Stimulated activated CD4-positive, alpha-beta T cell treated with anti-CD3 and anti-CD28 coated beads, Interleukin-1b, Interleukin-23, amount 100 ng/mL, for 48 hours (primary cell): ENCODE measurements at regions not wholly inside any gene's neighbourhood (a gene's known extent, or its start where the extent isn't known, plus 50 kb on each side); places are given as distances from the start of the nearest gene placed in this dataset.
"Not testable (repeated sequence)": the region's sequence is repeated elsewhere in the genome, so short reads cannot be mapped to it uniquely, and the experiment has no call there.

Source experiments
- DNase-seq: peaks from one replicate; pipeline ENCODE4 v3.0.0-alpha.2; 2020

- no peak for DNase-seq
Observed at GRCh38 chr2:52423111-52423510, 1344.5 kb upstream of the CHAC2 start.

- DNase-seq, result no peak
Observed at GRCh38 chr2:52416340-52416739, 1351.3 kb upstream of the CHAC2 start.

- DNase-seq, result no peak
Observed at GRCh38 chr2:52414561-52415295, 1352.9 kb upstream of the CHAC2 start.

GRCh38 chr2:52409308-52410118 is 1358.1 kb upstream of the CHAC2 start:
- DNase-seq, result not testable (repeated sequence)

- no peak for DNase-seq
Observed at GRCh38 chr2:52405980-52406379, 1361.6 kb upstream of the CHAC2 start.

GRCh38 chr2:52404866-52405265 is 1362.7 kb upstream of the CHAC2 start:
- DNase-seq, result no peak

GRCh38 chr2:52404046-52404445 is 1363.6 kb upstream of the CHAC2 start:
- DNase-seq, result no peak

GRCh38 chr2:52402128-52402527 is 1365.5 kb upstream of the CHAC2 start:
- DNase-seq, result no peak

GRCh38 chr2:52396836-52397235 is 1364.9 kb upstream of the NRXN1 start:
- DNase-seq, result no peak

GRCh38 chr2:52395912-52396311 is 1364.0 kb upstream of the NRXN1 start:
- no peak for DNase-seq

- DNase-seq, result no peak
Observed at GRCh38 chr2:52391621-52392020, 1359.7 kb upstream of the NRXN1 start.

- DNase-seq, result no peak
Observed at GRCh38 chr2:52390651-52391050, 1358.7 kb upstream of the NRXN1 start.

- no peak for DNase-seq
Observed at GRCh38 chr2:52387937-52388590, 1356.1 kb upstream of the NRXN1 start.

- no peak for DNase-seq
Observed at GRCh38 chr2:52386433-52387030, 1354.6 kb upstream of the NRXN1 start.

- no peak for DNase-seq
Observed at GRCh38 chr2:52383541-52383940, 1351.6 kb upstream of the NRXN1 start.

- DNase-seq, result no peak
Observed at GRCh38 chr2:52369178-52369577, 1337.2 kb upstream of the NRXN1 start.

GRCh38 chr2:52368141-52368540 is 1336.2 kb upstream of the NRXN1 start:
- no peak for DNase-seq

- DNase-seq, result no peak
Observed at GRCh38 chr2:52365946-52366345, 1334.0 kb upstream of the NRXN1 start.

- no peak for DNase-seq
Observed at GRCh38 chr2:52356556-52356955, 1324.6 kb upstream of the NRXN1 start.

GRCh38 chr2:52347292-52347691 is 1315.4 kb upstream of the NRXN1 start:
- DNase-seq, result no peak

GRCh38 chr2:52345676-52346075 is 1313.7 kb upstream of the NRXN1 start:
- no peak for DNase-seq

- no peak for DNase-seq
Observed at GRCh38 chr2:52345082-52345481, 1313.2 kb upstream of the NRXN1 start.

GRCh38 chr2:52343706-52344266 is 1311.9 kb upstream of the NRXN1 start:
- no peak for DNase-seq
